GM18508 (cell line): ENCODE measurements at regions not wholly inside any gene's neighbourhood (a gene's known extent, or its start where the extent isn't known, plus 50 kb on each side); places are given as distances from the start of the nearest gene placed in this dataset.

Experiments used
- ATAC-seq: cut with Tn5 transposase; IDR thresholded peaks from one replicate; pipeline ENCODE4 v1.9.1; 2021; ENCODE audit warnings: moderate number of reproducible peaks; ENCODE audit not compliant: insufficient read depth, unreplicated experiment

DNA sequence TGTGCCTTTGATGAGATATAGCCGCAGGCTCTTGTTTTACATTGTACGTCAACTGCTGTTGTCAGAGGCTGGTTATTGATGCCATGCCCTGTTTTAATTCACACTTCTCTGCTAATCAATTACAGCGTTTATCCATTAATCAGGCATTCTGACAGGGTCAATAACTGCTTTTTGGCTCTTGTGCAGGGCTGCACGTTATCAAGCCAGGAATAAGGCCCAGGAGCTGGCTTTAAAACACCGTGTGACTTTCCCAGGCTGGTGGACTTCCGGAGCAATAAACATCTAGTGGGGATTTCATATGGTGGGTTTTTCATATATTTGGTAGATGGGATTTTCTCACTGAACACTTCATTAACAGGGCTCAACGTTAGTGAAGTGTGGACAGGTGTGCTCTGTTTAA is 221.7 kb downstream of the TM9SF2 start:
- ATAC-seq: no peak

DNA sequence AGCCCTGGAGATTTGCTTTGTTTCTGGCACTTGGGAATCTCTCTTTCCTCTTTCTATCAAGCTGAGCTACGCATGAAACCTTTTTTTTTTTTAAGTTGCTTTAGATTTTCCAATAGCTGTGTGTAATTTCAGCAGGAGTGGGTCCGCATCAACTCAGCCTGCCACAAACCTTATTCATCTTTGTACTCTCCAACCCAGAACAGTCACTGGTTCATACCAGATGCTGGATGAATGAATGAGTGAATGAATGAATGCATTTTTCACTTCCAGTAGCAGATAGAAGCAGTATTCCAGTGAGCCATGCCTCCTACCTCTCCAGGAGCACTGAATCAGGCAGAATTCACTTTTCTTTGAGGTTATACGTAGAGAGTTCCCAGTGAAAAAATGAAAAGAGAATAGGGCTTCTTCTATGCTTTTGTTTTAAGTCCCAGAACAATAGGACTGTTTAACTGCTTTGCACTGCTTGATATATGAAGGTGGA is 221.1 kb downstream of the TM9SF2 start:
- no peak for ATAC-seq

DNA sequence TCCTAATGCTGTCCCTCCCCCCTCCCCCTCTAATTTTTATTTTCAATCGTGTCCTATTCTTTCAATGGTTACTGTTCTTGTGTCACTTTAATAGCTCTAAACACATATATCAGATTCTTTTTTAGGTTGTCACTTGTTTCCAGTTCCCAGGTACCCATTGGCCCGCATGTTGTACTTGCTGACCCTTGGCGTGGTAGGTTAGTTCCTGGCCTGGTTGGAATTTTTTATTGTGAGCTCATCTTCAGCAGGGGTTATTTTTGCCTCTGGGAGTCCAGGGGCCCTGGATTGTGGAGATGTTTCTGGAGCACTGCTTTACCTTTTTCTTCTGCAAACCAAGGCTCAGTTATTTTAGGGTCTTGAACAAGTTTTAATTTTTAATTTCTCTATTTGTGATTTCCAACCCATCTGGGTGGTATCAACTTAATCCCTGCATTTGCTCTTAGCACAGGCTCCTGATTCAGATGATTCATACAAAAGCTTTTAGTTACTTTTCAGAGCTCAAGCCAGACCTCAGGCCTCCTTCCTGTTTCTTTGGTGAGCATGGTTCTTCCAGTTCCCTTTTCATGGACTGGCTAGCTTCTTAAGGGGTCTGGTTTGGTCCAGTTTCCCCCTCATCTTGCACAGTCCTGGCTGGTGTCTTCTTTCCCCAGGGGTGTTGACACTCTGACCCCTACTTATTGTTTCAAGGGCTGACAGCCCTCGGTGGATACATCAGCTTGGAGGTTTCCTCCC is 220.5 kb downstream of the TM9SF2 start:
- ATAC-seq: no peak

DNA sequence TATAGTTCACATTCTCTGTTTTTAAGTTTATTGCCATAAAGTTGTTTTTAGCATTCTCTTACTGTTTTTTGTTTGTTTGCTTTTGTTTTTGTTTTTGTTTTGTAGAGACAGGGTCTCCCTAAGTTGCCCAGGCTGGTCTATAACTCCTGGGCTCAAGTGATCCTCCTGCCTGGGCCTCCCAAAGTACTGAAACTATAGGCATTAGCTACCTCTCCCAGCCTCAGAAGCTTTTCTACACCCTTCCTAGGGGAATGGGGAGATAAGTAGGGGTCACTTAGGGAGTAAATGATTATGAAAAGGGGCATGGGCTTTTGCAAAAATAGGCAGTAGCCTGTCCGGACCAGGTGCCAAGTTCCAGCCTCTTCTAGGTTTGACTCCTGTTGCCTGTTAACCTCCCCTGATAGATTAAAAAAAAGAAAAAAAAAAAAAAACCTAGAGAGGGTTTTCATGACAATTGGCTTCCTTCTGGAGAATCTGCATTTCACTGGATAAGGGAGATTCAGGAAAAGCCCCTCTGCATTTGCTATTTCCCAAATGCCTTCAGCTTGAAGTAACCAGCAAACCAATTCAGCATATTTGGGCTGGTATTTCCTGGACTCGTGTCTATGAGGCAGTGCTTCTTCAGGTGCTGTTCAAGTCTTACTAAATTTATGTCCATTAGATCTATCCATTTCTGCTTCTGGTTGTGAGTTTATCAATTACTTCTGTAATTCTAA is 216.8 kb downstream of the TM9SF2 start:
- ATAC-seq: no peak

DNA sequence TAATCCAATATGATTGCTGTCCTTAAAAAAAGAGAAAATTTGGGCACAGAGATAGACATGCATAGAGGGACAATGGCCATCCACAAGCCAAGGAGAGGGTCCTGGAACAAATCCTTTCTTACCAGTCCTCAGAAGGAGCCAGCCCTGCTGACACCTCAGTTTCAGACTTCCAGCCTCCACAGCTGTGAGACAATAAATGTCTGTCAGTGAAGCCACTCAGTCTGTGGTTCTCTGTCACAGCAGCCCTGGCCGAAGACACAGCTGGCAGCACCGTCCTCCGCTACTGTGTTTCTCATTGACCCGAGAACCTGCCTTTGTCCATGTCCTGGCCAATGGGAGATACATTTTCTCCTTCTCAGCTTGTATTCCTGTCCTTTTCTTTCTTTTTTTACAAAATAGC is 207.9 kb downstream of the TM9SF2 start:
- no peak for ATAC-seq

DNA sequence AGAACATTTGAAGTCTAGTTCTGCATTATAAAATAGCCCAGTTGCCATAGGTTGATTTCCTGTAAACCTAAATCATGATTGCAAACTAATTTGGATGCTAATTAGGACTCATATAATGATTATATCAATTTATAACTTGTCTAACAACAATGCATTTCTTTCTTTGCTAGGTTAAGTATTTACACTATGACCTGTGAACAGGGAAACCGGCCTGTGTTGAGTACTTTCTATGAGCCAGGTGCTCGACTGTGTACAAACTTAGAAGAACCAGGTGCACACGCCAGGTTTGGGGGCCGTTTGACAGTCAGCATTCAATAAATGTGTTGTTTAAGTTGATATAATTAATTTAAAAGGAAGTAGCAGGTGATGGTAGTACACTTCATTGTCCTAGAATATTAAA is 203.1 kb downstream of the TM9SF2 start:
- no peak for ATAC-seq

DNA sequence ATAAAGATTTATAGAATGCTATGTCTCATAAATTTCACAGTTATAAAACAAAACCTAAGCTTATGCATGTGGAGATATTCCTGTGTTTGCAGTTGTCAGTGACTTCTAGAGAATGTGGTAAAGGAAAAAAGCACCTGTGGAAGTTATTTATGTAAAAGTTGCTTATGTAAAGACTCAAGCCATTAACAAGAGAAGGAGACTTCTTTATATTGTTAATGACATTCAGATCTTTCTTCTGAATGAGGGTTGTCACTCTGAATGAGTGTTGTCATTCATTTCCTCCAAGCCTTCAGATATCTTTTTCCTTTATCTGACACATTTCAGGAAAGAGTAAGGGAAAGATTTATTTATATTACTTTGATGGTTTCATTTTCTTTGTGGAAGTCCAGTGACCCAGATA is 202.6 kb downstream of the TM9SF2 start:
- no peak for ATAC-seq

DNA sequence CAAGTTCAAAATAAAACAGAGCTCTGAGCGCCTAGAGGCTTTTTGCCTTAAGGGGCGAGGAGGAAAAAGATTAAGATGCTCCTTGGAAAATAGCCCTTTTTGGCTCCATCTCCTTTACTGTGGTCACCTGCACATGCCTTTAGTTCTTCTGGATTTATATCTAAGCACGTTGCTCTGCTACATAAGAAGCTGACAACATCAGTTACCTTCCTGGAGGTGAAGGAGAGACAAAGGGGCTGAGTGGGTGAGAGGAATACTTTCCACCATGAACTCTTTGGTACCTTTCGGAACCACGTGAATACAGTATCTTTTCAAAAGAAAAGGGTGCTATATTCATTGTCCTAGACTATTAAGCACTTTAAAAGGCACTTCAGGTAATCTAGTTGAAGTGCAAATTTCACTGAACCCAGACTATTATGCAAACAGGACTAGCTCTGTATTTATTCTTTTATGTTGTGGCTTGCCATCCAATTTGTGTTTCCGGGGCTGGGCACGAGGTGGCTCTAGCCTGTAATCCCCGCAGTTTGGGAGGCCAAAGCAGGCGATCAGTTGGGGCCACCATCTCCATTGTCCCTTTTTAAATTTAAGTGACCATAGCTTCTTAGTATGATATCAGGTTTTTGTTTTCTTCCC is 201.5 kb downstream of the TM9SF2 start:
- no peak for ATAC-seq

DNA sequence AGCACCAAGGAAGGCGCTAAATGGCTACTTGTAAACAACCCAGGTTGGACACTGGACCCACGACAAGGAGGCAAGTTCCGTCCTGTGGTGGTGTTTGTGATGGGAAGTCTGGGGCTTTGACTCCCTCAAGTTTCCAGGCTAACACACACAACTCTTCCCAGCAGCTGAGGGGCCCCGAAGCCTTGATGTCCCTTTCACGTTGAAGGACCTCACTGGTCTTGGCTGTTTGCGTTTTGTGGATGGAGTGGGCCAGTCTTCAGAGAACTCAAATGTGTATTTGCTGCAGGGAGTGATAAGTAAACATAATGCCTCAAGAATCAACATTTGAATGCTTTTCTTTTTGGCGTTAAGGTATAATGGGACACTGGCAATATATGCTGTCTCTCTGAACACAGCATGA is 199.2 kb downstream of the TM9SF2 start:
- ATAC-seq: no peak

DNA sequence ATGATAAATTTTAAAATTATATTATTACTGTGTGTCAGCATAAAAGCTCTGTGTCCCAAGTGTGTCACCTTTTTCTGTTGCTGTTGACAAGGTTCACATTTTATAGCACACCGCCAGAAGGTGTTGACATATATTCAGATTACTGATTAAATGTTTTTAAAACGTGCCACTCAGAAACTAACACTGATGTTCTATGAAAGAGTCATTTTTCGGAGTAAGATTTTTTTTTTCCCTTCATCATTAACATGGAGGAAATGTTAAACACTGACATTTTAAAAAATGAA is 197.5 kb downstream of the TM9SF2 start:
- ATAC-seq: no peak

DNA sequence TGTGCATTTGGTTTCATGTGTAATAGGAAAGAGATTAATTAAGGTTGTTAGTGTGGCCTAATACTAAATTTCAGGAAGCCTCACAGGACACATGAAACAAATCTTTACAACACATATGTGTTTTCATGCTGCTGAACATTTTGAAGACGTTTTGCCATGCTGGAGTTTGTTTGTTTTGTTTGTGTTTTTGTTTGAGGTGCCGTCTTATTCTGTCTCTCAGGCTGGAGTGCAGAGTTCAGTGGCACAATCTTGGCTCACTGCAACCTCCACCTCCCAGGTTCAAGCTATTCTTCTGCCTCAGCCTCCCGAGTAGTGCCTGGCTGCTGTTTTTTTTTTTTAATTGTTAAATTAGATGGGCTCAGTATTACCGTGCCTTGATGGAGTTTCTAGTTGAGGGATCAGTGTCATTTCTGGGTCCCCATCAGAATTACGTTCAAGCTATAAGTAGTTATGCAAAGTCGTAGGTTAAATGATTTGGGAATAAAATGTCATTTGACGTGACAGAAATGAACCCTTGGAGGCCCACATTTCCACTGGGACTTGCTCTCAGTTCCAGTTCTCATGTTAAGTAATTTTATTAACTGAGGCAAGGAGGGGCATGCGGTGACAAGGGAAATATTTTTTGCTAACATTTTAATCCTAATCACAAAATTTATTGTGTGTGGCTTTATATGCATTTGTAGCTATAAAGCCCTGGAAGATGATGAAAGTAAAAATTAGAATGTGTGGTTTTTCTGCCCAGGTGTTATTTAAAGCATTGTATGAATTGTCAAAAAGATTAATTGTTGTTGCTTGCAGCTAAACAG is 196.9 kb downstream of the TM9SF2 start:
- ATAC-seq: no peak

DNA sequence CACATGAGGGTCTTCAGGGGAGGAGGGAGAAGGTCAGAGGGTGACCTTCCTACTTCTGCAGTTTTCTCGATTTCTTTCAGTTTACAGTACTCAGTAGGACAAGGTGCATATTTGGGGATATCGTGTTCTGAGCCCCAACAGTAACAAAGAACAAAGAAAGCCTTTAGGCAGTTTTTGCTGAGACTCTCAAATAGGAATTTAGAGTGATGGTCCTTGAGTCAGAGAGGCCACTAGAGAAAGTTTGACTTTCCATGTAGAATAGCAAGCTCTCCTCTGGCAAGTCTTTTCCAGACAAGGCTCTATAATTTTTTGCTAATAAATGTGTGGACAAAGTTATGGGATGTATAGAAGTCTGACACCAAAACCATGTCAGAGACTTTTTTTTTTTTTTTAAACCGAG is 194.6 kb downstream of the TM9SF2 start:
- no peak for ATAC-seq

DNA sequence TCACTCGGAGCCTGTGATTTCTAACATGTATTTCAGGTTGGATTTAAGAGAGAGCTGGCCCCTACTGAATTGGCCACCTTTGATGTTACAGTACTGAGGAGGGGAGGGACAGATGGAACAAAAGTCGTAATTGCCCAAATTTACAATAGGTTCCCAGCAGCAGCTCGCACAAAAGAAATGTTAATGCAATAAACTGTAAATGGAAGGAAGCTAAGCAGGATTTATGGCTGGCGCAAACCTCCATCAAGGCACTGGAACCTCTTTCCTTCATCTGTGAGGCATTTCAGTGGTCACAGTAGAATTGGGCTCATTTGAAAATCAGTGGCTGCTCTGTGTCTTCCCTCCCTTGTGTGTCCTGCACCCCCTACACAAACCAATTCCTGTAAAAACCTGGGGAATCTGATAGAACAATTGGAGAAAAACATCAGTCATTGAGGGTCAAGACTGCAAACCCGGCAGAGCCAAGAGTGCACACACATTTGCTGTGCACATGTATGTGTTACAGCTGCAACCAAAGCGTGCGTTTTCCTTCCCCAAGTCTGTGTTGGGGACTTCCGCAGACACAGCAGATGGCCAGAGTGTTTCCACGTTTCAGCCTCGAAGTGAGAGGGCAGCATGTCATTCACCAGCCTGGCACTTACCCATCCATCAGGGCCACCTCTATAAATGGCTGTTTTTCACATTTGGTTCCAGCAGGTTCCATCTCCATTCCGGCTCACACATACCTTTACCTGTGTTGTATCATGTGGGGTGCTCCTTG is 192.8 kb downstream of the TM9SF2 start:
- no peak for ATAC-seq

DNA sequence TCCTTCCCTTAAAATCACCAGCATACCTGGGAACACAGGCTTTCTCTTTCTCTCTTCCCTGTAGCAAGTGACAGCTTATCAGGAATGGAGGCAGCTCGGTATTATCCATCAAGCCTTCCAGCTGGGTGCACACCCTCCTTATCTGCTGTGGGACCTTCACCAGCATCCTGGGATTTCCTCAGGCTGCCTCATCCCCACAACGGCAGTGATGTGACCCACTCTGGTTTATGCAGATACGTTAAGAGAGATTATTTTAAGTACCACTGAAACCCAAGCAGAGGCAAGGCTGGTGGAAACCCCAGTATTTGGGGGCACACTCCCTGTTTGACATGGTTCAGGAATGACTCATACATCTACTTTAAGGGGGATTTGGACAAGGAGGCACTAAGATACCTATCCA is 192.1 kb downstream of the TM9SF2 start:
- ATAC-seq: no peak

DNA sequence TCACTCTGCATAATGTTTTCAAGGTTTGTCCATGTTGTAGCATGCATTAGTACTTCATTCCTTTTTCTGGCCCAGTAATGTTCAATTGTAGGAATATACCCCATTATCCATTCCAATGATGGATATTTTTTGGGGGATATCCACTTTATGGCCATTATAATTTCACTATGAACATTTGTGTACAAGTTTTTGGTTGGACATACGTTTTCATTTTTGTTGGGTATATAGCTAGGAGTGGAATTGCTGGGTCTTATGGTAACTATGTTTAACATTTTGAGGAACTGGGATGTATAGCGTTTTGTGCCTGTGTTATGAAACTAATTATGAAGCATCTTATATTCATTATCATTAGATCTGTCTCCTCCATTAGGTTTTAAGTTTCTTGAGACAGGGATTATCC is 191.6 kb downstream of the TM9SF2 start:
- no peak for ATAC-seq

DNA sequence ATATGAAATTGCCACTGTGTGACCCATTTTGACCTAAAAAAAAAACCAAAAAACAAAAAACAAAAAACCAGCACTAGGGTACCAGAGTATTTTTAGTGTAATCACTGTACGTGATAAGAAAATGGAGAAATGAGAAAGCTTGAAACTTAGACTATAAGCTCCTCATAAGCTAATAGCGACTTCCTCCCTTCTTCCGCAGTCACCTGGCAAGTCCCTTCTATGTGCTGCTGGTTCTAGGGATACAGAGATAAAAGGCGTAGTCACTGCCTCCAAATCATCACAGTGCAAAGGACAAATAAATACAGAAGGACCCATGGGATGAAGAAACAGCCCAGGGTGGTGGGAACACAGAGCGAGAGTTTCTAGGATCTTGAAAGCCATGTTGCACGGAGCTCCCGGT is 190.3 kb downstream of the TM9SF2 start:
- ATAC-seq: no peak

DNA sequence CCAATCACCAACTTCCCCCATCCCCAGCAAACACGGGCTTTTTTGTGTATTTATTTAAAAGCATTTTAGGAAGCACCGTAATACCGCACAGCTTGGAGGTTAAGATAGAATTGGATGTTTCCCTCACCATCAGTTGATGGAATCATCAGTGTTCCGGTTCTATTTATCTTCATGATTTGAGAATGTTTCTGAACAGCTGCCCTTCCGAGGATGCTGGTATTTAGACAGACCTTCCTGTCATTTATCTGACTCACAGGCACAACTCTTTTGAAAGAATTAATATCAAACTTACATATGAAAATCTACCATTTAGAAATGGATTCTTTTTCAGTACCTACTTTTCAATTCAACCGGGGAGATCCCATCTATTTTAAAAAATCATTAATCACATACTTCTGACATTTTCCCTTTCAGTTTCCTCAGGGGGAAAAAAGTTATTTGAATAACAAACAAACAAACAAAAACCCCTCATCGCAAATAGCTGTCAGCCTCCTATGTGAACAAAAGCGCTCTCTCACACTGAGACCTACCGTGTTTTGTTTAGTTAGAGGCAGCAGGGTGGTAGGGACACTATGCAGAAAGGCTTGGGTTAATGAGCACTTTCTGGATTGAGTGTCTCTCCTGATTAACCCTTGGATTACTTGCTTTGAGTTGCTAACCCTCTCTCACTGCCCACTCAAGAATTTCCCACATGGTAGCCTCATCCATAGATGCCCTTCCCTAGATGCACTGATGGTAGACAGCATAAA is 189.3 kb downstream of the TM9SF2 start:
- no peak for ATAC-seq

DNA sequence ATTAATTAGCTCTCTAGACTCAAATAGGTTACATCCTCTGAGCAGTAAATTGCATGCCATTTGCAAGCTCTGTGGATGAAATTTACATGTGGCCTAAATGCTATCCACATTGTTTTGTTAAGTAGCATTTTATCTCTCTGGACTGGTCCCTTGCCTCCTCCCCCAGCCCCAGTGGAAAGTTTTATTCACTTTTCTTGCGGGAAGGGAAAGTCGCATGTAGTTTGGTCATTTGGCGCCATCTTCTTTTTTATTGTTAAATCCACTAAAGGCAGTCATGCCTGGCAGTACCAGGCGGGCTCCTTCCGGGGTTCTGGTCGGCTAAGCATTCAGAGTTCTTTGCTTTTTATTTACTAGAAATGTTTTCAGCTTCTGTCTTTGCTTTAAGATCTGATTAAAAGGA is 188.7 kb downstream of the TM9SF2 start:
- ATAC-seq: no peak

DNA sequence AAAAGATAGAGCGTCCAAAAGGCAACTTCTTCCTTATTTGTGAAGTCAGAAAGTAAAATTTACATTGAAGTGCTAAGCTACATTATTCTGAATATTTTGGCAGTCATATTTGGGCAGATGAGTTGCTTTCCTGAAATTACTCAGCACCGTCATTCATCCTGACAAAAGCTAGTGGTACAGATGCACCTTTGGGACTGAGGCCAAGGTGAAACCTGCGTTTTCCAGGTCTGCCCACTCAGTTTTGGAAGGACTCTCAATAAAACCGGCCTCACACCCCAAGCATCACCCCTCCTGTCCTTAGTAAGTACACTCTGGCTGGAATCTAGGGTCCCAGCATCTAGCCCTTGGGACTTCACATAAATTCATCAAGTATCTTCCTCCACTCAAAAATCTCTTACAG is 187.5 kb downstream of the TM9SF2 start:
- ATAC-seq: no peak
